ENCODE measurements at regions not wholly inside any gene's neighbourhood (a gene's known extent, or its start where the extent isn't known, plus 50 kb on each side); places are given as distances from the start of the nearest gene placed in this dataset.

- H3K4me3 ChIP-seq (ENCODE audit: low read depth, low read length), result no peak overlapping the region
- DNase-seq (ENCODE audit: low read depth), result no peak
- TF ChIP-seq CTCF (IDR thresholded peaks at IDR 0.05; ENCODE audit: insufficient read depth, low read depth, low read length, missing control alignments), result no peak
Measured at GRCh38 chr18:46265196-46266156, 161.3 kb downstream of the HAUS1 start.

GRCh38 chr18:46266473-46266872 lies 162.3 kb downstream of the HAUS1 start:
- DNase-seq (ENCODE audit: low read depth), result no peak
- TF ChIP-seq CTCF (IDR thresholded peaks at IDR 0.05; ENCODE audit: insufficient read depth, low read depth, low read length, missing control alignments), result no peak
- H3K4me3 ChIP-seq (ENCODE audit: low read depth, low read length), result no peak overlapping the region

GRCh38 chr18:46268671-46269070 lies 164.5 kb downstream of the HAUS1 start:
- no peak for DNase-seq (ENCODE audit: low read depth)
- no peak overlapping the region for H3K4me3 ChIP-seq (ENCODE audit: low read depth, low read length)
- TF ChIP-seq CTCF (IDR thresholded peaks at IDR 0.05; ENCODE audit: insufficient read depth, low read depth, low read length, missing control alignments), result no peak

- no peak for DNase-seq (ENCODE audit: low read depth)
- H3K4me3 ChIP-seq (ENCODE audit: low read depth, low read length), result no peak overlapping the region
- TF ChIP-seq CTCF (IDR thresholded peaks at IDR 0.05; ENCODE audit: insufficient read depth, low read depth, low read length, missing control alignments), result no peak
Measured at GRCh38 chr18:46269275-46269674, 165.1 kb downstream of the HAUS1 start.

- DNase-seq (ENCODE audit: low read depth), result no peak
- no peak overlapping the region for H3K4me3 ChIP-seq (ENCODE audit: low read depth, low read length)
- no peak for TF ChIP-seq CTCF (IDR thresholded peaks at IDR 0.05; ENCODE audit: insufficient read depth, low read depth, low read length, missing control alignments)
Measured at GRCh38 chr18:46271488-46271887, 167.3 kb downstream of the HAUS1 start.

GRCh38 chr18:46273861-46274260 lies 169.7 kb downstream of the HAUS1 start:
- H3K4me3 ChIP-seq (ENCODE audit: low read depth, low read length), result no peak overlapping the region
- no peak for DNase-seq (ENCODE audit: low read depth)
- no peak for TF ChIP-seq CTCF (IDR thresholded peaks at IDR 0.05; ENCODE audit: insufficient read depth, low read depth, low read length, missing control alignments)
